DOHH2 (cell line): ENCODE measurements at regions not wholly inside any gene's neighbourhood (a gene's known extent, or its start where the extent isn't known, plus 50 kb on each side); places are given as distances from the start of the nearest gene placed in this dataset.

Experiments used
- H3F3A ChIP-seq: fragments of 200-600 bp; sonication (generic), shearing (Covaris generic); 2 replicates; pipeline ENCODE4 v1.6.0; 2016; ENCODE audit warnings: antibody characterized with exemption, mild to moderate bottlenecking; ENCODE audit not compliant: control insufficient read depth, insufficient read depth
- H3K27ac ChIP-seq: fragments of 200-600 bp; sonication (generic); 2 replicates; pipeline ENCODE4 v1.5.1; 2014; ENCODE audit warnings: low read depth, mild to moderate bottlenecking, low read length, moderate library complexity
- H3K27me3 ChIP-seq: fragments of 200-600 bp; sonication (generic); 2 replicates; pipeline ENCODE4 v1.6.1; 2014; ENCODE audit warnings: mild to moderate bottlenecking, low read length, mixed read lengths; ENCODE audit not compliant: control insufficient read depth
- H3K36me3 ChIP-seq: fragments of 200-600 bp; sonication (generic); 2 replicates; pipeline ENCODE4 v1.6.1; 2014; ENCODE audit warnings: mild to moderate bottlenecking, low read length, moderate library complexity, mixed read lengths; ENCODE audit not compliant: control insufficient read depth
- H3K4me1 ChIP-seq: fragments of 200-600 bp; sonication (generic); 2 replicates; pipeline ENCODE4 v1.6.1; 2014; ENCODE audit warnings: mild to moderate bottlenecking, low read length, mixed read lengths; ENCODE audit not compliant: control insufficient read depth
- H3K4me2 ChIP-seq: fragments of 200-600 bp; sonication (generic); 2 replicates; pipeline ENCODE4 v1.6.0; 2014; ENCODE audit warnings: mild to moderate bottlenecking, low read length, moderate library complexity
- H3K4me3 ChIP-seq: fragments of 200-600 bp; sonication (generic); 2 replicates; pipeline ENCODE4 v1.5.1; 2014; ENCODE audit warnings: mild to moderate bottlenecking, low read length, mixed read lengths
- H3K79me2 ChIP-seq: fragments of 200-600 bp; sonication (generic); 2 replicates; pipeline ENCODE4 v1.6.1; 2014; ENCODE audit warnings: mild to moderate bottlenecking, low read length, mixed read lengths; ENCODE audit not compliant: control insufficient read depth
- H3K9me2 ChIP-seq: fragments of 200-600 bp; sonication (generic); replicated peaks from 2 replicates; pipeline ENCODE4 v1.6.1; 2014; ENCODE audit warnings: mild to moderate bottlenecking, low read length, mixed read lengths; ENCODE audit not compliant: control insufficient read depth
- H3K9me3 ChIP-seq: fragments of 200-600 bp; sonication (generic); 2 replicates; pipeline ENCODE4 v1.6.1; 2014; ENCODE audit warnings: antibody characterized with exemption, low read length, mixed read lengths; ENCODE audit not compliant: control insufficient read depth, insufficient read depth
- H4K20me1 ChIP-seq: fragments of 200-600 bp; sonication (generic); 2 replicates; pipeline ENCODE4 v1.6.0; 2014; ENCODE audit warnings: low read depth, mild to moderate bottlenecking, antibody characterized with exemption, low read length, moderate library complexity; ENCODE audit not compliant: control insufficient read depth, insufficient read depth
- CTCF ChIP-seq: fragments of 200-600 bp; sonication (generic); IDR thresholded peaks from one replicate; pipeline ENCODE4 v1.5.1; 2014; ENCODE audit warnings: antibody characterized with exemption, mild to moderate bottlenecking, low read depth, low read length; ENCODE audit not compliant: poor library complexity, severe bottlenecking
- EZH2phosphoT487 ChIP-seq: fragments of 200-600 bp; sonication (generic); IDR thresholded peaks from 2 replicates; pipeline ENCODE4 v1.6.1; 2017; ENCODE audit warnings: borderline replicate concordance, mild to moderate bottlenecking, antibody characterized with exemption, low read length, moderate library complexity, mixed read lengths

- H3K27me3 ChIP-seq = no peaks in the 10 kb centered on the region
- no peaks in the 10 kb centered on the region; the same call in 1 of the 2 replicates for H3K9me3 ChIP-seq
- H3K27ac ChIP-seq = no peak overlapping the region
- H3K4me1 ChIP-seq = no peaks in the 10 kb centered on the region
- no peaks in the 10 kb centered on the region for H3F3A ChIP-seq
- no peak overlapping the region for H3K4me2 ChIP-seq
- H3K9me2 ChIP-seq = no peaks in the 10 kb centered on the region
- no peak for TF ChIP-seq CTCF
- no peak for TF ChIP-seq EZH2phosphoT487
- no peaks in the 10 kb centered on the region for H4K20me1 ChIP-seq
- no peaks in the 10 kb centered on the region for H3K36me3 ChIP-seq
- no peaks in the 10 kb centered on the region for H3K79me2 ChIP-seq
- no peak overlapping the region for H3K4me3 ChIP-seq
Measured at GRCh38 chr10:56927701-56928100, 566.6 kb upstream of the ZWINT start.

- no peaks in the 10 kb centered on the region for H3K36me3 ChIP-seq
- no peak for TF ChIP-seq EZH2phosphoT487
- no peak for TF ChIP-seq CTCF
- no peak overlapping the region for H3K4me3 ChIP-seq
- no peaks in the 10 kb centered on the region for H3K9me3 ChIP-seq
- no peak overlapping the region for H3K4me2 ChIP-seq
- H3K9me2 ChIP-seq = no peaks in the 10 kb centered on the region
- H3K27me3 ChIP-seq = no peaks in the 10 kb centered on the region
- H3K27ac ChIP-seq = no peak overlapping the region
- no peaks in the 10 kb centered on the region for H4K20me1 ChIP-seq
- H3K4me1 ChIP-seq = no peaks in the 10 kb centered on the region
- no peaks in the 10 kb centered on the region for H3K79me2 ChIP-seq
- no peaks in the 10 kb centered on the region for H3F3A ChIP-seq
Measured at GRCh38 chr10:56920601-56921261, 559.7 kb upstream of the ZWINT start.

GRCh38 chr10:56912043-56912442, 551.0 kb upstream of the ZWINT start:
- no peaks in the 10 kb centered on the region for H3K36me3 ChIP-seq

More at GRCh38 chr10:56912043-56912442, 551.0 kb upstream of the ZWINT start:
- TF ChIP-seq EZH2phosphoT487 (no peak), CTCF (no peak)
- Histone ChIP-seq H3K4me2 (no peak overlapping the region), H3K9me3 (no peaks in the 10 kb centered on the region), H3K4me3 (no peak overlapping the region), H3K27me3 (no peaks in the 10 kb centered on the region), H3K27ac (no peak overlapping the region), H3K4me1 (no peaks in the 10 kb centered on the region), H4K20me1 (no peaks in the 10 kb centered on the region), H3F3A (no peaks in the 10 kb centered on the region), H3K79me2 (no peaks in the 10 kb centered on the region), H3K9me2 (no peaks in the 10 kb centered on the region)
